ENCODE measurements at regions not wholly inside any gene's neighbourhood (a gene's known extent, or its start where the extent isn't known, plus 50 kb on each side); places are given as distances from the start of the nearest gene placed in this dataset.
"Not testable (repeated sequence)": the region's sequence is repeated elsewhere in the genome, so short reads cannot be mapped to it uniquely, and the experiment has no call there.

DNA sequence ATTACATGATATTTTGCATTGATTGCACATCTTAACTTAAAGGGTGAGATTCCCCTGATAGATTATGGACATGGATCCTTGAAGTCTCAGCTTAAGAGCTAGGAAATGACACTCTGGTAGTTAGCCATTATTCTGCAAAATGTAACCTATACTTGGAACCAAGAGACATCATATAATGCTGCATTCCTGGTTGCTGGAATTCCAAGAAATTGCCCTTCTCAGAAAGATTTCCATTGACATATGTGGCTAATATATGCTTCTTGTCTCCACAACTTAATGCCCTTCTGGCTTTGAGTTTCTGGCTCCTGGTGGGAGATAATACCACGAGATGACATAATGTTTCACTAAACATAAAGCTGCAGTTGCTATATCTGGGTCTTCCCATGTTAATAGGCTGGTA lies 204.4 kb upstream of the TRPC4 start:
- no peak overlapping the region for H3K4me3 ChIP-seq (ENCODE audit: low read depth, low read length)
- H3K27ac ChIP-seq (ENCODE audit: low read depth, low read length), result no peak overlapping the region
- no peaks in the 10 kb centered on the region for H3K9me3 ChIP-seq (ENCODE audit: control insufficient read depth, insufficient read depth, low read length)
- no peak overlapping the region for H3K9ac ChIP-seq (ENCODE audit: low read depth, low read length)
- no peaks in the 10 kb centered on the region for H3K36me3 ChIP-seq (ENCODE audit: control insufficient read depth, insufficient read depth, low read length)
- no peaks in the 10 kb centered on the region for H3K4me1 ChIP-seq (ENCODE audit: control insufficient read depth, insufficient read depth, low read length)
- no peaks in the 10 kb centered on the region for H3K27me3 ChIP-seq (ENCODE audit: control insufficient read depth, insufficient read depth, low read length)

DNA sequence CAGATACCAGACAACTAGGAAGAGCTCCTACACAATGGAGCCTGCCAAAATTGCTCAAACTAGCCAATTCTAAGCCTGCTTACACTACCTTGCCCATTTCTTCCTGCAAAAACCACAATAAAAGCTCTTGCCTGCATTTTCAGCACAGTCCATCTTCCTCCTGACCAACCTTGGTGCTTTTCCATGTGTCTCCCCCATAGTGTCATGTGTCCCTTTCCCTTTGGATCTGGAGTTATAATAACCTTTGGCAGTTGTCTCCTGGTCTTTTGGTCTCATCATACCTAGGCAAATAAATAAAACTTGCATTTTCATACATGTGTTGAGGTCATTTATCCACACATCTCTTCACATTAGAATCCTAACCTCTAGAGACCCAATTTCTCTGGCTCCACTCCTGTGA lies 203.1 kb upstream of the TRPC4 start:
- no peak overlapping the region for H3K4me3 ChIP-seq (ENCODE audit: low read depth, low read length)
- no peak overlapping the region for H3K27ac ChIP-seq (ENCODE audit: low read depth, low read length)
- H3K36me3 ChIP-seq (ENCODE audit: control insufficient read depth, insufficient read depth, low read length), result no peaks in the 10 kb centered on the region
- no peak overlapping the region for H3K9ac ChIP-seq (ENCODE audit: low read depth, low read length)
- no peaks in the 10 kb centered on the region for H3K27me3 ChIP-seq (ENCODE audit: control insufficient read depth, insufficient read depth, low read length)
- H3K4me1 ChIP-seq (ENCODE audit: control insufficient read depth, insufficient read depth, low read length), result no peaks in the 10 kb centered on the region
- no peaks in the 10 kb centered on the region for H3K9me3 ChIP-seq (ENCODE audit: control insufficient read depth, insufficient read depth, low read length)

DNA sequence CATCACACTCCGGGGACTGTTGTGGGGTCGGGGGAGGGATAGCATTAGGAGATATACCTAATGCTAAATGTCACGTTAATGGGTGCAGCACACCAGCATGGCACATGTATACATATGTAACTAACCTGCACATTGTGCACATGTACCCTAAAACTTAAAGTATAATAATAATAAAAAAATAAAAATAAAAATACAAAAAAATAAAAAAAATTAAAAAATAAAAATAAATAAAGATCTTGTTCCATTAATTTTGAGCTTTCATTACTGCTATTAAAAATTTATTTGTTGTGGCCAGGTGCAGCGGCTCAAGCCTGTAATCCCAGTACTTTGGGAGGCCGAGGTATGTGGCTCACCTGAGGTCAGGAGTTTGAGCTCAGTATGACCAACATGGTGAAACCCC lies 201.8 kb upstream of the TRPC4 start:
- H3K27me3 ChIP-seq (ENCODE audit: control insufficient read depth, insufficient read depth, low read length); H3K4me1 ChIP-seq (ENCODE audit: control insufficient read depth, insufficient read depth, low read length); H3K36me3 ChIP-seq (ENCODE audit: control insufficient read depth, insufficient read depth, low read length); H3K9ac ChIP-seq (ENCODE audit: low read depth, low read length); H3K27ac ChIP-seq (ENCODE audit: low read depth, low read length); H3K9me3 ChIP-seq (ENCODE audit: control insufficient read depth, insufficient read depth, low read length); H3K4me3 ChIP-seq (ENCODE audit: low read depth, low read length): not testable (repeated sequence)

DNA sequence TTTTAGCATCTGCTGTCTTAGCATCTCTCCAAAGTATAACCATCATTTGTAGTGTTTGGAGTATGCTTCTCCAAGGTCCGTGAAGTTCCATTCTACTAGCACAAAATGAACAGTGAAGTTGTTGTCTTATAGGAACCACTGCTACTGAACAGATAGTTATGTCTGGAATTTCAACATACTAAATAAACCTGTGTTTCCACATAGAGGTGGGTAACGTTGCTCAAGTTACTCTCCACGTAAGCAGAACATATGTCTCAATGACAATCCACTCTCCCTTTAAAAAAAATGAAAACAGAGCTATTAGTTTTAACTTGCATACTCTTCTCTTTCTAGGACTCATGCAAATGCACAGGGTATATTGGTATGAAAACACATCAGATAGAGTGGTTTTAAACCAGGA lies 184.3 kb upstream of the TRPC4 start:
- H3K27me3 ChIP-seq (ENCODE audit: control insufficient read depth, insufficient read depth, low read length), result no peaks in the 10 kb centered on the region
- no peaks in the 10 kb centered on the region for H3K9me3 ChIP-seq (ENCODE audit: control insufficient read depth, insufficient read depth, low read length)
- no peaks in the 10 kb centered on the region for H3K4me1 ChIP-seq (ENCODE audit: control insufficient read depth, insufficient read depth, low read length)
- no peak overlapping the region for H3K27ac ChIP-seq (ENCODE audit: low read depth, low read length)
- no peak overlapping the region for H3K4me3 ChIP-seq (ENCODE audit: low read depth, low read length)
- H3K36me3 ChIP-seq (ENCODE audit: control insufficient read depth, insufficient read depth, low read length), result no peaks in the 10 kb centered on the region
- no peak overlapping the region for H3K9ac ChIP-seq (ENCODE audit: low read depth, low read length)

DNA sequence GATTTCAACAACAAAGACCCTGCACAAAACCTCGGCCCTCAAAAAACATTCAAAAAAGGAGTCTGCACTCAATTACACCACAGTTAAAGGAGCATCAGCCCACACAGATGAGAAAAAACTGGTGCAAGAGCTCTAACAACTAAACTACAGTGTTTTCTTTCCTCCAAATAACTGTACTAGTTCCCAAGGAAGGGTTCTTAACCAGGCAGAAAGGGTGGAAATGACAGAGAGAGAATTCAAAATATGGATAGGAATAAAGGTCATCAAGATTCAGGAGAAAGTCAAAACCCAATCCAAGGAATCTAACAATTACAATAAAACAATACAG lies 176.4 kb upstream of the TRPC4 start:
- no peaks in the 10 kb centered on the region for H3K36me3 ChIP-seq (ENCODE audit: control insufficient read depth, insufficient read depth, low read length)
- no peak overlapping the region for H3K27ac ChIP-seq (ENCODE audit: low read depth, low read length)
- no peaks in the 10 kb centered on the region for H3K27me3 ChIP-seq (ENCODE audit: control insufficient read depth, insufficient read depth, low read length)
- no peak overlapping the region for H3K9ac ChIP-seq (ENCODE audit: low read depth, low read length)
- H3K4me3 ChIP-seq (ENCODE audit: low read depth, low read length), result no peak overlapping the region
- 0 out of 2 replicates have a peak, but pooled peaks cover 4% of the 10 kb centered on the region for H3K9me3 ChIP-seq (ENCODE audit: control insufficient read depth, insufficient read depth, low read length)
- peaks cover 7% of the 10 kb centered on the region; the same call in 1 of the 2 replicates for H3K4me1 ChIP-seq (ENCODE audit: control insufficient read depth, insufficient read depth, low read length)

DNA sequence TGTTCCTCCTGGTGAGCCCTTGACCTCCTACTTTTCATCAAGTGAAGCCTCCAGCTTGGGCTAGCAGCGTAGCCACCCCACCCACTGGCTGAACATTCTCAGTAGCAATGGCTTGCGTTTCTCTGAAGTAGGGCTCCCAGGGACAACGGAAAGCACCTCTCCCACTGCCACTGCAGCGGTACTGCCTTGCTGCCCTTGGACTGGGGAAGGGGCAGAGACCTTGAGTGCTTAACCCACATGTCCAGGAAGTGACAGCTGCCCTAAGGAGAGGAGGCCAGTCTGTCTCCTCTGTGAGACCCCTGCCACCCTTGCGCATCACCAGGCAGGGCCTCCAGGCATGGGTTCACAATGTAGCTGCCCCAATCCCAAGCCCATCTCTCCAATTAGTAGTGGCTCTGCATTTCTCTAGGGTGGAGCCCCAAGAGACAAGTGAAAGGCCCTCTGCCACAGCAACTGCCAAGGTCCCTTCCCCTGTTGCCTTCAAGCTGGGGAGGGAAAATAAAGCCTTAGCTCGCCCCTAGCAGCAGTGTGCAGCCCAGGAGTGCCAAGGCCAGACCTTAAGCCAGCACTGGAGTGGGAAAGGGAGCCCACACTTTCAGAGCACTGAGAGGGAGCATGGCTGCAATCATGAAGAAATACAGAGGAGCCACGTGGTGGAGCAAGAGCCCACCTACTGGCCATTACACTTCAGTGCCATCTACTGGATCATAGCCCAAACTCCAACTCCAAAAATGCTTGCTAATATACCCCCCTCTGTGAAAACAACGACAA lies 175.9 kb upstream of the TRPC4 start:
- Histone ChIP-seq H3K36me3 (ENCODE audit: control insufficient read depth, insufficient read depth, low read length) (no peaks in the 10 kb centered on the region), H3K9me3 (ENCODE audit: control insufficient read depth, insufficient read depth, low read length) (0 out of 2 replicates have a peak, but pooled peaks cover 4% of the 10 kb centered on the region), H3K9ac (ENCODE audit: low read depth, low read length) (no peak overlapping the region), H3K27ac (ENCODE audit: low read depth, low read length) (no peak overlapping the region), H3K4me3 (ENCODE audit: low read depth, low read length) (no peak overlapping the region), H3K4me1 (ENCODE audit: control insufficient read depth, insufficient read depth, low read length) (peaks cover 7% of the 10 kb centered on the region; the same call in 1 of the 2 replicates), H3K27me3 (ENCODE audit: control insufficient read depth, insufficient read depth, low read length) (no peaks in the 10 kb centered on the region)

DNA sequence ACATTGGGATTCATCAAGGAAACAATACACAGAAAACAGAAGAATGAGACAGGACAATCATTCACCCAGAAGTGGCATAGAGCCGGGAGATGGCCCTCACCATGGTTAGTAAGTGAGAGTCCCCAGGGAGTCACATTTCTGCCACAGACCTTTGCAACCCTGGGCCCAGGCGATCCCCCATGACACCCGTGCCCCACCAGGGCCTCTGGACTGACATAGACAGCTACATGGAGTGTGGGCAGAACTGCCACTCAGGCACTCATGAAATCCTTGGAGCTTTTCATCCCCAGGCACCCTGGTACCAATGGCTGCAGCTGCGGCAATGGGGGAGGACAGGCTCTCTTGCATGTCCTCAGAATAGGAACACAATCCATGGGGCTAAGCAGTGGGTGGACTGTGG lies 174.5 kb upstream of the TRPC4 start:
- Histone ChIP-seq H3K4me3 (ENCODE audit: low read depth, low read length) (no peak overlapping the region), H3K27me3 (ENCODE audit: control insufficient read depth, insufficient read depth, low read length) (no peaks in the 10 kb centered on the region), H3K9ac (ENCODE audit: low read depth, low read length) (no peak overlapping the region), H3K36me3 (ENCODE audit: control insufficient read depth, insufficient read depth, low read length) (no peaks in the 10 kb centered on the region), H3K9me3 (ENCODE audit: control insufficient read depth, insufficient read depth, low read length) (0 out of 2 replicates have a peak, but pooled peaks cover 4% of the 10 kb centered on the region), H3K4me1 (ENCODE audit: control insufficient read depth, insufficient read depth, low read length) (peaks cover 7% of the 10 kb centered on the region; the same call in 1 of the 2 replicates), H3K27ac (ENCODE audit: low read depth, low read length) (no peak overlapping the region)

DNA sequence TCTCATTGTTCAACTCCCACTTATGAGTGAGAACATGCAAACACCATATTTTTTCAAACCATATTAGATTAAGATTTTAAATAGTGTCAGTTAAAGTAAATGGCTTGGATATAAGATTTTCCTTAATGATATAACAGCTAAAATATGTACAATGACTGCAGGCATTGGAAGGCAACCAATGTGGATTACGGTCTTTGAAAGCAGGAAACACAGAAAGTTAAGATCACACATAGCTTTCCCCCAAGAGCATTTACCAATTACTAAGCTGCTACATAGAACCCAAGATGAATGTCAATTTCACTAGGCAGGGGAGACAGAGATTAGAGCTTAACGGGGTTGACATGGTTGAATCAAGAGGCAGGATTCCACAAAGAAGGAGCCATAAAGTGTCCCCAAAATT lies 173.2 kb upstream of the TRPC4 start:
- Histone ChIP-seq H3K9me3 (ENCODE audit: control insufficient read depth, insufficient read depth, low read length) (0 out of 2 replicates have a peak, but pooled peaks cover 4% of the 10 kb centered on the region), H3K36me3 (ENCODE audit: control insufficient read depth, insufficient read depth, low read length) (no peaks in the 10 kb centered on the region), H3K9ac (ENCODE audit: low read depth, low read length) (no peak overlapping the region), H3K27me3 (ENCODE audit: control insufficient read depth, insufficient read depth, low read length) (no peaks in the 10 kb centered on the region), H3K4me3 (ENCODE audit: low read depth, low read length) (no peak overlapping the region), H3K4me1 (ENCODE audit: control insufficient read depth, insufficient read depth, low read length) (peaks cover 7% of the 10 kb centered on the region; the same call in 1 of the 2 replicates), H3K27ac (ENCODE audit: low read depth, low read length) (no peak overlapping the region)

DNA sequence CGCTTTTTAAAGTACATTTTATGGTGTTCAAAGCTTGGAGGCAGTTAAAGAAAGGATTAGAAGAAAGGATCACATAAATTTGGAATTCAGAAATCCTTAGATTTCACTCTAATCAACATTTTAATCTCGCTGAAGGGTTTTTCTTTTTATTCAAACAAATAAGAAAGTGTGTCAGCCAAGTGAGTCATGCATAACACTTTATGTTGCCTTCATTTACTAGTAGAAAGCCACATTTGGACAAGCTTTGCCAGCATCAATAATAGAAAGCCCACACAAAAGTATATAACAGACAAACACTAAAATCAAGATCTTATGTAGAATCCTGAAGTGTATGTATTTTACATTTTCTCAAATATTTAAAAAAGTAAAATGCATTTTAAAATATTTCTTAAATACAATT lies 154.9 kb upstream of the TRPC4 start:
- no peaks in the 10 kb centered on the region for H3K9me3 ChIP-seq (ENCODE audit: control insufficient read depth, insufficient read depth, low read length)
- no peaks in the 10 kb centered on the region for H3K4me1 ChIP-seq (ENCODE audit: control insufficient read depth, insufficient read depth, low read length)
- no peak overlapping the region for H3K27ac ChIP-seq (ENCODE audit: low read depth, low read length)
- H3K27me3 ChIP-seq (ENCODE audit: control insufficient read depth, insufficient read depth, low read length), result no peaks in the 10 kb centered on the region
- H3K9ac ChIP-seq (ENCODE audit: low read depth, low read length), result no peak overlapping the region
- no peaks in the 10 kb centered on the region for H3K36me3 ChIP-seq (ENCODE audit: control insufficient read depth, insufficient read depth, low read length)
- H3K4me3 ChIP-seq (ENCODE audit: low read depth, low read length), result no peak overlapping the region

DNA sequence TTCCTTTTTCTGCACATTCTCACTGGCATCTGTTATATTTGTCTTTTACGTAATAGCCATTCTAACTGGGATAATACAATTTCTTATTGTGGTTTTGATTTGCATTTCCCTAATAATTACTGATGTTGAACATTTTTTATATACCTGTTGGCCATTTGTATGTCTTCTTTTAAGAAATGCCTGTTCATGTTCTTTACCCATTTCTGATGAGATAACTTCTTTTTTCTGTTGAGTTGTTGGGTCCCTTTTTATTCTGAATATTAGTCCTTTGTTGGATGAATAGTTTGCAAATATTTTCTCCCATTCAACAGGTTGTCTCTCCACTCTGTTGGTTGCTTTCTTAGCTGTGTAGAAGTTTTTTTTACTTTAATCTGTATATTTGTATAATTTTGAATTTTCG lies 147.7 kb upstream of the TRPC4 start:
- Histone ChIP-seq H3K4me3 (ENCODE audit: low read depth, low read length) (no peak overlapping the region), H3K9ac (ENCODE audit: low read depth, low read length) (no peak overlapping the region), H3K27ac (ENCODE audit: low read depth, low read length) (no peak overlapping the region), H3K36me3 (ENCODE audit: control insufficient read depth, insufficient read depth, low read length) (no peaks in the 10 kb centered on the region), H3K9me3 (ENCODE audit: control insufficient read depth, insufficient read depth, low read length) (no peaks in the 10 kb centered on the region), H3K27me3 (ENCODE audit: control insufficient read depth, insufficient read depth, low read length) (no peaks in the 10 kb centered on the region), H3K4me1 (ENCODE audit: control insufficient read depth, insufficient read depth, low read length) (no peaks in the 10 kb centered on the region)

DNA sequence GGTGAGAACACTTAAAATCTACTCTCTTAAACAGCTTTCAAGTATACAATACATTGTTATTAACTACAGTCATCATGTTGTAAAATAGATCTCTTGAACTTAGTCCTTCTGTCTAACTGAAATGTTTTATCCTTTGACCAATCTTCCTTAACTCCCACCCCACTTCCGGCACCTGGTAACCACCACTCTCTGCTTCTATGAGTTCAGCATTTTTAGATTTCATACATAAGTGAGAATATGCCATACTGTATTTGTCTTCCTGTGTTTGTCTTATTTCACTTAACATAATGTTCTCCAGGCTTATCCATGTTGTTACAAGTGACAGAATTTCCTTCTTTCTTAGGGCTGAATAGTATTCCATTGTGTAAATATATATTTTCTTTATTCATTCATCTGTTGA lies 144.1 kb upstream of the TRPC4 start:
- Histone ChIP-seq H3K36me3 (ENCODE audit: control insufficient read depth, insufficient read depth, low read length) (no peaks in the 10 kb centered on the region), H3K27ac (ENCODE audit: low read depth, low read length) (no peak overlapping the region), H3K4me3 (ENCODE audit: low read depth, low read length) (no peak overlapping the region)

More for the DNA sequence above, 144.1 kb upstream of the TRPC4 start:
- Histone ChIP-seq H3K4me1 (ENCODE audit: control insufficient read depth, insufficient read depth, low read length) (no peaks in the 10 kb centered on the region), H3K9ac (ENCODE audit: low read depth, low read length) (no peak overlapping the region), H3K9me3 (ENCODE audit: control insufficient read depth, insufficient read depth, low read length) (no peaks in the 10 kb centered on the region), H3K27me3 (ENCODE audit: control insufficient read depth, insufficient read depth, low read length) (no peaks in the 10 kb centered on the region)

Measured in HUES48 (cell line).